HL-60 (cell line): ENCODE measurements at regions not wholly inside any gene's neighbourhood (a gene's known extent, or its start where the extent isn't known, plus 50 kb on each side); places are given as distances from the start of the nearest gene placed in this dataset.

Experiments
- DNase-seq, 2 experiments: peaks; one replicate each; pipeline ENCODE4 v3.0.0-alpha.2; 2010 to 2020; ENCODE audit warnings: low read depth in 1 of 2, low spot score in 1 of 2
- H3K27ac ChIP-seq: fragments of 250-450 bp; sonication (Bioruptor Pico); replicated peaks from 2 replicates; pipeline ENCODE4 v1.5.1; 2020; ENCODE audit warnings: mild to moderate bottlenecking, moderate library complexity
- H3K27me3 ChIP-seq: fragments of 250-450 bp; sonication (Bioruptor Pico); 2 replicates; pipeline ENCODE4 v1.5.1; 2021; ENCODE audit warnings: mild to moderate bottlenecking, moderate library complexity; ENCODE audit not compliant: insufficient read depth, poor library complexity, severe bottlenecking
- H3K4me3 ChIP-seq: replicated peaks from 2 replicates; pipeline ENCODE4 v1.5.1; 2011; ENCODE audit warnings: mild to moderate bottlenecking, control low read depth, low read length; ENCODE audit not compliant: insufficient read depth
- CTCF ChIP-seq: IDR thresholded peaks from one replicate; pipeline ENCODE4 v1.5.1; 2011; ENCODE audit warnings: low read length, control low read depth, inconsistent platforms; ENCODE audit not compliant: insufficient read depth
- GABPA ChIP-seq: IDR thresholded peaks from 2 replicates; pipeline ENCODE4 v1.6.1; 2012; ENCODE audit warnings: low read depth
- POLR2AphosphoS5 ChIP-seq: IDR thresholded peaks from 2 replicates; pipeline ENCODE4 v1.6.1; 2012; ENCODE audit warnings: low read depth
- SPI1 ChIP-seq: IDR thresholded peaks from 2 replicates; pipeline ENCODE4 v1.6.1; 2012; ENCODE audit warnings: low read depth, mild to moderate bottlenecking, borderline replicate concordance
- TF ChIP-seq, protein P1 (sequence below): IDR thresholded peaks from 2 replicates; pipeline ENCODE4 v1.6.1; 2012; ENCODE audit warnings: low read depth; ENCODE audit not compliant: insufficient replicate concordance

GRCh38 chr5:1987471-1987870 lies 104.7 kb upstream of the IRX4 start:
- Histone ChIP-seq H3K27me3 (no peaks in the 10 kb centered on the region), H3K27ac (no peak overlapping the region), H3K4me3 (no peak overlapping the region)
- no peak for DNase-seq
- TF ChIP-seq CTCF, result no peak
- TF ChIP-seq, protein P1, sequence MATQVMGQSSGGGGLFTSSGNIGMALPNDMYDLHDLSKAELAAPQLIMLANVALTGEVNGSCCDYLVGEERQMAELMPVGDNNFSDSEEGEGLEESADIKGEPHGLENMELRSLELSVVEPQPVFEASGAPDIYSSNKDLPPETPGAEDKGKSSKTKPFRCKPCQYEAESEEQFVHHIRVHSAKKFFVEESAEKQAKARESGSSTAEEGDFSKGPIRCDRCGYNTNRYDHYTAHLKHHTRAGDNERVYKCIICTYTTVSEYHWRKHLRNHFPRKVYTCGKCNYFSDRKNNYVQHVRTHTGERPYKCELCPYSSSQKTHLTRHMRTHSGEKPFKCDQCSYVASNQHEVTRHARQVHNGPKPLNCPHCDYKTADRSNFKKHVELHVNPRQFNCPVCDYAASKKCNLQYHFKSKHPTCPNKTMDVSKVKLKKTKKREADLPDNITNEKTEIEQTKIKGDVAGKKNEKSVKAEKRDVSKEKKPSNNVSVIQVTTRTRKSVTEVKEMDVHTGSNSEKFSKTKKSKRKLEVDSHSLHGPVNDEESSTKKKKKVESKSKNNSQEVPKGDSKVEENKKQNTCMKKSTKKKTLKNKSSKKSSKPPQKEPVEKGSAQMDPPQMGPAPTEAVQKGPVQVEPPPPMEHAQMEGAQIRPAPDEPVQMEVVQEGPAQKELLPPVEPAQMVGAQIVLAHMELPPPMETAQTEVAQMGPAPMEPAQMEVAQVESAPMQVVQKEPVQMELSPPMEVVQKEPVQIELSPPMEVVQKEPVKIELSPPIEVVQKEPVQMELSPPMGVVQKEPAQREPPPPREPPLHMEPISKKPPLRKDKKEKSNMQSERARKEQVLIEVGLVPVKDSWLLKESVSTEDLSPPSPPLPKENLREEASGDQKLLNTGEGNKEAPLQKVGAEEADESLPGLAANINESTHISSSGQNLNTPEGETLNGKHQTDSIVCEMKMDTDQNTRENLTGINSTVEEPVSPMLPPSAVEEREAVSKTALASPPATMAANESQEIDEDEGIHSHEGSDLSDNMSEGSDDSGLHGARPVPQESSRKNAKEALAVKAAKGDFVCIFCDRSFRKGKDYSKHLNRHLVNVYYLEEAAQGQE, result no peak
- TF ChIP-seq POLR2AphosphoS5, result no peak
- TF ChIP-seq SPI1, result no peak
- TF ChIP-seq GABPA, result no peak

DNA sequence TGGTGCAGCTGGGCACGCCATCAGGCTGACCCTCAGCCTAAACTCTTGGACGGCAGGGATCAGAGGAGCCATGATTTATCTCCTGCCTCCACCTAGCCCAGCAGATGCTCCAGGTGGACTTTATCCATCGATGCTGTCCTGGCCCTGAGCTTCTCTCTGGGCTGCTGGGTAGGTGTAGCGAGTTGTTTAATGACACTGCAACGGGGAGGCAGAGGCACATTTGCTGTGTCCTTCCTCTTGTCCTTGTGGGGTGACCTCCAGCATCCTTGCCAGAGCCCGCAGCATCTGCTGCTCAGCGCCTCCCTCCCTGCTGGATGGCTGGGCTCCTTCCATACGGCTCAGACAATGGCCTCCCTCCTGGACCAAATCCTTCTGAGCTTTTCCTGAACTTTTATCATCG lies 103.1 kb upstream of the IRX4 start:
- Histone ChIP-seq H3K27ac (no peak overlapping the region), H3K4me3 (no peak overlapping the region), H3K27me3 (no peaks in the 10 kb centered on the region)
- TF ChIP-seq, protein P1, result no peak
- no peak for DNase-seq

GRCh38 chr5:1983919-1984695 lies 101.4 kb upstream of the IRX4 start:
- no peak for DNase-seq
- no peak for TF ChIP-seq POLR2AphosphoS5
- no peak for TF ChIP-seq GABPA
- TF ChIP-seq, protein P1, result no peak
- no peak for TF ChIP-seq SPI1
- no peak for TF ChIP-seq CTCF
- Histone ChIP-seq H3K4me3 (no peak overlapping the region), H3K27me3 (no peaks in the 10 kb centered on the region), H3K27ac (no peak overlapping the region)
